Endothelial cell of umbilical vein (primary cell): ENCODE measurements at regions not wholly inside any gene's neighbourhood (a gene's known extent, or its start where the extent isn't known, plus 50 kb on each side); places are given as distances from the start of the nearest gene placed in this dataset.

Source experiments
- BruUV-seq: library from RNA; stranded (reverse); fragments of 400-500 nt; replicated peaks from 2 replicates; lab custom pipeline; 2021; lab: Mats Ljungman, UMichigan
- CTCF ChIA-PET: fragments of 300-600, 350-600 bp; sonication (Branson Sonifier 250); formaldehyde crosslinking; loops from one replicate; lab custom pipeline; 2021; ENCODE audit warnings: antibody characterized with exemption, inconsistent platforms; lab: Charles Lee
- POLR2A ChIA-PET: fragments of 300-600, 350-600 bp; sonication (Branson Sonifier 250); formaldehyde crosslinking; loops from one replicate; lab custom pipeline; 2021; ENCODE audit warnings: antibody characterized with exemption, inconsistent platforms; lab: Charles Lee
- DNase-seq: peaks from one replicate; pipeline ENCODE4 v3.0.0-alpha.2; 2011; ENCODE audit warnings: low read depth, low spot score
- FAIRE-seq: peaks from 2 replicates; lab custom pipeline; 2011; peaks lifted over from hg19 to GRCh38; lab: Jason Lieb, UNC
- H2AFZ ChIP-seq: 2 replicates; pipeline ENCODE4 v1.6.0; 2012; ENCODE audit warnings: low read depth, low read length, control low read depth, inconsistent platforms
- H3K27ac ChIP-seq: 2 replicates; pipeline ENCODE4 v1.5.1; 2011; ENCODE audit warnings: low read depth, mild to moderate bottlenecking, control low read depth, low read length, moderate library complexity; ENCODE audit not compliant: insufficient read depth
- H3K27me3 ChIP-seq, 2 experiments: 2 replicates each; pipeline versions ENCODE4 v1.6.0 to v1.6.1; 2011; ENCODE audit warnings: low read length in 2 of 2, mixed read lengths in 1 of 2; ENCODE audit not compliant: control insufficient read depth in 2 of 2, insufficient read depth in 2 of 2
- H3K36me3 ChIP-seq, 2 experiments: 2 replicates in 1 of 2; 3 replicates in 1 of 2; pipeline ENCODE4 v1.5.1; 2011; ENCODE audit warnings: low read length in 2 of 2, mild to moderate bottlenecking in 1 of 2, moderate library complexity in 1 of 2; ENCODE audit not compliant: control insufficient read depth in 2 of 2, insufficient read depth in 2 of 2; ENCODE audit errors: extremely low read depth in 1 of 2
- H3K4me1 ChIP-seq: 3 replicates; pipeline ENCODE4 v1.5.1; 2011; ENCODE audit warnings: mild to moderate bottlenecking, low read length; ENCODE audit not compliant: control insufficient read depth, insufficient read depth; ENCODE audit errors: extremely low read depth
- H3K4me2 ChIP-seq: 2 replicates; pipeline ENCODE4 v1.6.1; 2011; ENCODE audit warnings: low read length, control low read depth, mixed read lengths; ENCODE audit not compliant: insufficient read depth
- H3K4me3 ChIP-seq, 3 experiments: fragments of 200-600 bp in 1 of 3; sonication (generic), shearing (Covaris generic) in 1 of 3; replicated peaks in 1 of 3; 2 replicates each; pipeline ENCODE4 v1.5.1; 2011 to 2016; ENCODE audit warnings: control low read depth in 3 of 3, low read length in 3 of 3, mild to moderate bottlenecking in 2 of 3, inconsistent platforms in 1 of 3, low read depth in 1 of 3, moderate library complexity in 1 of 3; ENCODE audit not compliant: insufficient read depth in 1 of 3
- H3K79me2 ChIP-seq: 2 replicates; pipeline ENCODE4 v1.6.0; 2012; ENCODE audit warnings: low read length, inconsistent platforms; ENCODE audit not compliant: control insufficient read depth, insufficient read depth
- H3K9ac ChIP-seq: replicated peaks from 2 replicates; pipeline ENCODE3; 2011; ENCODE audit warnings: low read length, control low read depth; ENCODE audit not compliant: insufficient read depth; ENCODE audit errors: extremely low read depth
- H3K9me1 ChIP-seq: replicated peaks from 3 replicates; pipeline ENCODE4 v1.6.0; 2011; ENCODE audit warnings: mild to moderate bottlenecking, low read length; ENCODE audit not compliant: control insufficient read depth, insufficient read depth; ENCODE audit errors: extremely low read depth
- H3K9me3 ChIP-seq: replicated peaks from 2 replicates; pipeline ENCODE4 v1.5.1; 2012; ENCODE audit warnings: low read length, inconsistent platforms; ENCODE audit not compliant: control insufficient read depth, insufficient read depth
- H4K20me1 ChIP-seq: replicated peaks from 2 replicates; pipeline ENCODE3; 2011; ENCODE audit warnings: mild to moderate bottlenecking, low read length; ENCODE audit not compliant: control insufficient read depth, insufficient read depth; ENCODE audit errors: extremely low read depth
- CTCF ChIP-seq, 2 donors: IDR thresholded peaks; 1 replicate in 1 of 2; 2 replicates in 1 of 2; pipeline ENCODE4 v1.5.1; 2011; ENCODE audit warnings: low read length in 2 of 2, mild to moderate bottlenecking in 2 of 2, moderate library complexity in 2 of 2, control low read depth in 1 of 2, inconsistent platforms in 1 of 2, low read depth in 1 of 2; ENCODE audit not compliant: insufficient read depth in 1 of 2; ENCODE audit errors: extremely low read depth in 1 of 2
- EZH2 ChIP-seq: IDR thresholded peaks from 2 replicates; pipeline ENCODE4 v1.6.1; 2012; ENCODE audit warnings: borderline replicate concordance, low read depth, mild to moderate bottlenecking, moderate library complexity, low read length, inconsistent platforms; ENCODE audit not compliant: severe bottlenecking
- FOS ChIP-seq: IDR thresholded peaks from 2 replicates; pipeline ENCODE4 v1.6.1; 2011; ENCODE audit warnings: mild to moderate bottlenecking, low read length, moderate library complexity, borderline replicate concordance; ENCODE audit not compliant: insufficient read depth
- GATA2 ChIP-seq: IDR thresholded peaks from 2 replicates; pipeline ENCODE4 v1.7.0; 2011; ENCODE audit warnings: low read depth, mild to moderate bottlenecking, moderate library complexity, mixed read lengths, low read length; ENCODE audit not compliant: insufficient read length, insufficient read depth
- JUN ChIP-seq: IDR thresholded peaks from 2 replicates; pipeline ENCODE4 v1.6.1; 2011; ENCODE audit warnings: borderline replicate concordance, low read depth; ENCODE audit not compliant: insufficient read length, insufficient read depth
- MAX ChIP-seq: IDR thresholded peaks from 2 replicates; pipeline ENCODE4 v1.6.1; 2011; ENCODE audit not compliant: insufficient read depth, insufficient read length
- MYC ChIP-seq: IDR thresholded peaks from one replicate; pipeline ENCODE4 v1.6.1; 2011; ENCODE audit warnings: mild to moderate bottlenecking, low read depth, low read length
- POLR2A ChIP-seq: IDR thresholded peaks from 2 replicates; pipeline ENCODE4 v1.6.1; 2012; ENCODE audit warnings: low read depth, mild to moderate bottlenecking, control low read depth, low read length
- POLR2AphosphoS5 ChIP-seq: IDR thresholded peaks from 2 replicates; pipeline ENCODE4 v1.6.1; 2012; ENCODE audit warnings: low read depth, mild to moderate bottlenecking, control low read depth, low read length, moderate library complexity; ENCODE audit not compliant: insufficient read depth
- dilution Hi-C: fragments of 300-500 bp; cut with MboI; formaldehyde crosslinking; loops from one replicate; pipeline ENCODE4 v1.15.0; 2019; ENCODE audit warnings: low sequenced_read_pairs; ENCODE audit not compliant: extremely low pct_ligation_motif_present
- intact Hi-C: fragments of 100-400 bp; cut with micrococcal nuclease; formaldehyde crosslinking; loops from one replicate; pipeline ENCODE4 v1.10.0; 2022

GRCh38 chr20:20782755-20783154 is 70.3 kb upstream of the RALGAPA2 start:
- TF ChIP-seq MAX (no peak), GATA2 (no peak), EZH2 (no peak), JUN (no peak), POLR2AphosphoS5 (no peak), CTCF (IDR thresholded peaks at IDR 0.05; ENCODE audit: extremely low read depth in 1 of 2, insufficient read depth in 1 of 2, low read depth in 1 of 2, low read length in 2 of 2) (no peak), POLR2A (no peak), FOS (no peak), MYC (no peak)
- Histone ChIP-seq H2AFZ (no peak overlapping the region), H3K9me1 (no peaks in the 10 kb centered on the region), H3K4me3 (no peak overlapping the region), H3K27me3 (peaks cover 2 to 3% of the 10 kb centered on the region in 2 experiments), H4K20me1 (no peaks in the 10 kb centered on the region), H3K4me2 (no peak overlapping the region), H3K9me3 (no peaks in the 10 kb centered on the region), H3K4me1 (no peaks in the 10 kb centered on the region), H3K9ac (no peak overlapping the region), H3K36me3 (no peaks in the 10 kb centered on the region), H3K27ac (no peak overlapping the region), H3K79me2 (no peaks in the 10 kb centered on the region)
- FAIRE-seq (no peak), DNase-seq (no peak)
- ChIA-PET CTCF (interaction anchor here (0.8 to 1.9 kb wide), 4 partner anchors 21 to 56 kb away, joined by 3 to 4 read pairs (median 4); no protein-coding TSS in a partner anchor), POLR2A (no interaction called here)
- no TSS peak for BruUV-seq
- dilution Hi-C loops (no loop called here), intact Hi-C loops (no loop called here)
